Sciatic nerve (tissue), 2 donors: ENCODE measurements at regions not wholly inside any gene's neighbourhood (a gene's known extent, or its start where the extent isn't known, plus 50 kb on each side); places are given as distances from the start of the nearest gene placed in this dataset.
A peak's percentile ranks its signal among the peaks of the same experiment; 100 is the strongest.

ENCODE experiments used
- ATAC-seq: fragments of 200-7000 bp; cut with Tn5 transposase; one replicate; pipeline ENCODE4 v1.9.1; 2020; ENCODE audit warnings: mild to moderate bottlenecking, moderate library complexity
- DNase-seq: peaks from one replicate; pipeline ENCODE4 v3.0.0-alpha.2; 2020; ENCODE audit warnings: low spot score
- intact Hi-C: fragments of 100-400 bp; cut with DNase I; formaldehyde crosslinking; loops from one replicate; pipeline ENCODE4 v1.14.2; 2022
- donor health status: DM: no; HTN: no; CAD: no.
- donor health status: DM: no; HTN: no; CAD: no.

DNA sequence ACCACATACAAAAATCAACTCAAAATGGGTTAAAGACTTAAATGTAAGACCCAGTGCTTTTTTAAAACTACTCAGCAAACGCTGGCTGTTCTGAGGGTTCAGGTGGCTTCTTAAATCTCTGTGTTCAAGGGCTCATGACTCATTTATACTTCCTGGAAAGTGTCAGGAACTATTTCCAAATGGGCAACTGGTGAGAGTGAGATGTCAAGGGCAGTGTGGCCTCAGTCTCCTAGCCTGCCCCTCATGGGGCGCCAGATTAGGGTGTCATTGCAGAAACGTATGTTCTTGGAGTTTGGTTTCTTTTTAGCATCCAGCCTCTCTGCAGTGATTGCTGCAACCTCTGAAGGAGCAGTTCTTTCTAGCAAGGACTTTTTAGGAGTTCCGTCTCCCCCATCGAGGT lies 485.4 kb downstream of the TNS1 start:
- ATAC-seq (no peak), DNase-seq (no peak)
- intact Hi-C loops, result no loop called here

DNA sequence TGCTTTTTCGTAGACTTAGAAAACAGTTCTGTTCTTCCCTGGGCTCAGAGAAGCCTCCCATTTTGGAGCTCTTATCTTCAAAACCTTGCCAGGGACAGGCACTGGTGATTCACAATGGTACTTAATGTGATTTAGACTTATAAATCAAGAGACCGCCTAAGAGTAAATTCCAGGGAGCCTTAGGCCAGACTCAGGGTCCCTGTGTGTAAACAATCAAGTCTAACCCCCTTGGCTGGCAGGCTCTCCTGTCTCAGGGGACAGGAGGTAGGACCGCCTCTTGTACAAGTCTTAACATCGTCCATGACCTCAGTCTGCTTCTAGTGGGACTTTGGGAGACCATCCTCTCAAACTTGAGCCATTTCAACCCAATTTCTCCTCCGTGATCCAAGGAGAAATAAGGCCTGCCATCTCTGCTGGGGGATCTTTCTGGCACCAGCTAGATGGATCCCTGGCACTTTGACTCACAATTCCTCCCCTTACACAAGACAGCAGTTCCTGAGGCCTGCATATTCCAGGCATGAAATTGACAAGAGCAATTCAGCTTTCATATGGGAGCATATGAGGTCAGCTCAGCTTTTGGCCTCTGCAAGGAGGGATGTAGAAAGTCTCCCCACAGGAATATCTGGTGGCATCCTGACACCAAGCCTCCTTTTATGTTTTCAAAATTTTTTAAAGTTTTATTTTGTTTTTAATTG lies 487.0 kb downstream of the TNS1 start:
- intact Hi-C loops, result no loop called here
- ATAC-seq (peak; percentile 59), DNase-seq (no peak)

DNA sequence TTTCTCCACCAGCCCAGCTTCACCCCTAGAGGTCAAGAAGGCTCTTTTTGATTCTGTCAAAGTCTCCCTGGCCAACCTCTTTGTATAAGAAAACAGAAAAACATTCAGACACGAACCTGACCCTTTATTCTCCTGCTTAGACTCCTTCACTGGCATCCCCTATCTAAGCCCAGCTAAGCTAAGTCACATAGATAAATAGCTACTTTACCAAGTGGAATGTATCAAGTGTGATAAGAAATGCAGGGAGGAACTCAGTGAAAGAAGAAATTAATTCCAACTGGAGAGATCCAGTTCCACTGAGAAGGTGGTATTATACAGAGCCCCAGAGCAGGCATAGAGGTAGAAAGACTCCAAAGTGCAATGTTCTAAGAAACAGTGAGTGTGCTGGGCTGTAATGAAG lies 489.5 kb downstream of the TNS1 start:
- no peak for ATAC-seq
- intact Hi-C loops, result no loop called here
- DNase-seq, result no peak

DNA sequence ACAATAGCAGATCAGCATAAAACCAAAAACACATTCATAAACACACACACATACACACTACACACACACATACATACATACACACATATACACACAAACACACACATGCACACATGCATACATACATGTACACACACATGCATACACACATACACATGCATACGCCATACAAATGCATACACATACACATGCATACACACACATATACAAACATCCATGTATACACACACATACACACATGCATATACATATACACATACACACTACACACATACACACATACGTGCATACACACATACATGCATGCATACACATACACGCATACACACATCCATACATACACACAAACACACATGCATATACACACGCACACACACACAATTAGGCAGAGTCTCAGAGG lies 490.1 kb downstream of the TNS1 start:
- no peak for DNase-seq
- ATAC-seq, result no peak
- intact Hi-C loops, result no loop called here

DNA sequence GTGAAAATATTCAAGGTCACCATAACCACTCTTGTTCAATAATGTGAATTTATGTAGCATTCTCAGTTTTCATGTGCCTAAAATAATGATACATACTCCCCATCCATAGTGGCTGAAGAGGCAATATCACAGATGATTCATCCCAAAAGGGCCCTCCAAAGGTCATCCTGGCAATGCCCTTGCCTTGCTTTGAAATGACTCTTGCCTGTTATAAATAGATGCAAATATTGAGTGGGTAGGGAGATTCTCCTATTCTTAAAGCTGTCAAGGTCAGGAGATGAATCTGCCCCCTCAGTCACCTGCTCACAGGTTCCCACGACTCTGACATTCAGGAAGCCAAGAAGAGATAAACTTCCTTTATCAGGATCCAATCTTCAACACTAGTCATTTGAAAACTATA lies 490.5 kb downstream of the TNS1 start:
- no peak for ATAC-seq
- intact Hi-C loops, result no loop called here
- DNase-seq, result no peak

DNA sequence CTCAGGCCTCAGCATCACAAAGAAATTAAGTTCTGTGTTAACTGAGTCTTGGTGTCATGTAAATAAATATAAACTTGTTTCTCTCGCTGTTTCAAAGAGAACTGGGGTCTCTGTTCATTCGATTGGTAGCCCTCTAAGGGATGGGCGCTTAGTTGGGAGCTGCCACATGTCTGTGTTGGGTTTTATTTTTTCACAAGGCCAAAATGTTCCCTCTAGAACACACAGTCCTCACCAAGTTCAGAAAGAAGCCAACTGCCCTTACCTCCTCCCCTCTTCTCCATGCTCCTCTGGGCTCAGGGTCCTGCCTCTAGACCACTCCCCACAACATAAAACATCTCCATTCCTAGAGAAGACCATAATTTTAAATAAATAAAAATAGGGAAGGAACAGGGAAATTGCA lies 490.9 kb downstream of the TNS1 start:
- DNase-seq, result no peak
- intact Hi-C loops, result no loop called here
- ATAC-seq, result no peak

DNA sequence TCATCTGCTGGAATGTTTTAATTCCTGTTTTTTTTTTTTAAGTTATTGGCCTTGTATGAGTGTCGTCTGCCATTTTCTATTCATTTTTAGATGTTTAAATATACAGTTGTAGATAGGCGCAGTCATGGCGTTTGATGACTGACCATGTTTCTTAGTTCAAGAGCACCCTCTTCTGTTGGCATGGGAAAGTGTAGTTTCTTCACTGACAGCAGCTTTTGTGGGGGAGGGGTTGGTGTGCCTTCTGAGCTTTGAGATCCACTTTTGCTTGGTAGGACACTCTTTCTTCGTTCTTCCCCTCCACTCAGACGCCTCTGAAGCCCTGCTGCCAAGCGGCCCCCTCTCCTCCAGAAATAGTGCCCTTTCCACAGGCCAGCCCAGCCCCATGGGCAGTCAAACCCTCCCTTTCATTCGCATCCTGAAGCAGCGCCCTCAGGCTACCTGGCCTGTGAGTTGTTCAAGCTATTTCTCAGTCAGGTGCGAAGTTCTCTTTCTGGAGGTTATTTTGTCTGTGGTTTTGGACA lies 492.0 kb downstream of the TNS1 start:
- DNase-seq, result peak; percentile 78
- peak; percentile 91 for ATAC-seq
- intact Hi-C loops, result no loop called here

DNA sequence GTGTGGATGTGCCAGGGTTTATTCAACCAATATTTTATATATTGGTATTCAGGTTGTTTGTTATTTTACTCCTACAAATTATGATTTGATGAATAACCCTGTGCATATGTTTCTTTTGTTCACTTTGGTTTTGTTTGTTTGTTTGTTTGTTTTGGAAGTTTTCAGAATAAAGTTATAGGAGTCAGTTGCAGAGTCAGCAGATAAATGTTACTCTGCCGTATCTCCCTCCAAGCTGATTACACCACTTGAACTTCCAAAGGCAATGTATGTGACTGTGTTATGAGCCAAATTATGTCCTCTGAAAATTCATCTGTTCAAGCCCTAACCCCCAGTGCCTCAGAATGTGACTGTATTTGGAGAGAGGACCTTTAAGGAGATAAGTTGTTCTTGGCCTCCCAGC lies 497.5 kb downstream of the TNS1 start:
- intact Hi-C loops, result no loop called here
- DNase-seq (no peak), ATAC-seq (no peak)

DNA sequence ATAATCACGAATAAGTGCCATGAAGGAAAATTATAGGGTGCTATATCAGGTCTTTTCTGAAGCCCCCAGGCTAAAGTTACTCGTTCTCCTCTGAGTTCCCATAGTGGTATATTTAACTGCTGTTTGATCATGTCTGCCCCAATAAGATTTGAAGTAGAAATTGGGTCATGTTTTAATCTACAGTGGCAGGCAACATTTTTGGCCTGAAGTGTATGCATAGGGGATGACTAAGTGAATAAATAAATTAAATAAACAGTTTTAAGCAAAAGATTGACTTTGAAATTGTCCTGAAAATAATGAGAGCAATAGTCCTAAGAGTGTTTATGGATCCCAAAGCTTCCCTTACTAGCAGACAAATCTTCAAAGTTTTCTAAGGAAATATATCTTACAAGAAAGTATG lies 500.9 kb downstream of the TNS1 start:
- intact Hi-C loops, result no loop called here
- DNase-seq (no peak), ATAC-seq (no peak)

DNA sequence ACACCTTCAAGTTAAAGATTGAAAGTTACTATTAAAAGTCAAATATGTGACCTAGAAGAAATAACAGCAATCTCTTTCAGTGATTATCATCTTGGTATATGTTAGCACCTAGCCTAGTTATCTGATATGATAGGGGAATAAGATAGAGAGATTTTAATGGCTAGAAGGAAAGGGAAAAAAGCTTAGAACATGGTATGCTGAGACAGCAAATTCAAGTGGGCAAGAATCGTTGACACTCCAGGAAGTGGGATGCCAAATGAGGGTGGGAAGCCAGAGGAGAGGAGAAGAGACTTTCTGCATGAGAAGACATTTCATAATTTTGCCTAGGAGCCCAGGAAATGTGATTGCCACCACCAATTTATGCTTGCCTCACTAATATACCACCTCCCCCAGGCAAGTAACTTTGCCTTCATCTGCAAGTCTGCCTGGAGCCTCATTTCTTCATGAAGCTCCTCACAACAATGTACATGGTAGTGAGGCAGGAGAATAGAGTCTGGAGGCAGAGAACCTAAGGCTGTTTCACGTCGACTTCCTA lies 504.9 kb downstream of the TNS1 start:
- intact Hi-C loops, result no loop called here
- no peak for DNase-seq
- ATAC-seq, result no peak

DNA sequence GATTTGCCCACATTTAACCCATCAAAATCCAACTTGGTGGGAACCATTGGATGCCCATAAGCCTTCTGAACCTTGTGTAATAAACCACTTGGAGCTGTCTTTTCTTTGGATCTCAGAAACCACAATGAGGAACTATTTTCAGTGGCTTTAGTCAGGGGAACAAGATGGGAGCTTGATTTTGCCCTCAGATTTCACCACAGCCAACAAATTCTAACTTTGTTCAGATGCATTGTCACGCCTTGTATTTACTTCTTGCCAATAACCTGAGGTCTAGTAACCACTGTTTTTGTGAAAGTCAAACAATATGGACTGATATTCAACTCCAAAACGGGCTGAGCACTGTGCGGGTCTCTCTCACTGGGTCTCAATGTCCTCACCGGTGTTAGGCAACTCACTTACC lies 508.2 kb downstream of the TNS1 start:
- DNase-seq (no peak), ATAC-seq (no peak)
- intact Hi-C loops, result no loop called here

DNA sequence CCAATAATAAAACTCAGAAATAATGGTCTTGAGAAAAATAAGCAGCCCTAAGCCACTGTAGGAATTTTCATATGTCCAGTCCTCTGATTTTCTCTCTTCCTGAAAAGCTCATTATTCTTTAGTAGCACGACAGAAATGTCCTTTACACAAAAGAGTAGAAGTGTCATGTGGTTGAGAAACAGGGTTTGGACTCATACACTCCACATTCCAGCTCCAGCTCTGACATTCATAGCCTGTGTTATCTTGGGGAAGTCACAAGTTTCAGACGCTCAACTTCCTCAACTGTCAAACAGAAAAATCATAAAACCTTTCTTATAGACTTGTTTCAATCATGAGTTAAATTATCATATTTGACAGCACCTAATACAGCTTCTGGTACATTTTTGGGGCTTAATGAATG lies 511.5 kb downstream of the TNS1 start:
- ATAC-seq, result no peak
- no peak for DNase-seq
- intact Hi-C loops, result no loop called here

DNA sequence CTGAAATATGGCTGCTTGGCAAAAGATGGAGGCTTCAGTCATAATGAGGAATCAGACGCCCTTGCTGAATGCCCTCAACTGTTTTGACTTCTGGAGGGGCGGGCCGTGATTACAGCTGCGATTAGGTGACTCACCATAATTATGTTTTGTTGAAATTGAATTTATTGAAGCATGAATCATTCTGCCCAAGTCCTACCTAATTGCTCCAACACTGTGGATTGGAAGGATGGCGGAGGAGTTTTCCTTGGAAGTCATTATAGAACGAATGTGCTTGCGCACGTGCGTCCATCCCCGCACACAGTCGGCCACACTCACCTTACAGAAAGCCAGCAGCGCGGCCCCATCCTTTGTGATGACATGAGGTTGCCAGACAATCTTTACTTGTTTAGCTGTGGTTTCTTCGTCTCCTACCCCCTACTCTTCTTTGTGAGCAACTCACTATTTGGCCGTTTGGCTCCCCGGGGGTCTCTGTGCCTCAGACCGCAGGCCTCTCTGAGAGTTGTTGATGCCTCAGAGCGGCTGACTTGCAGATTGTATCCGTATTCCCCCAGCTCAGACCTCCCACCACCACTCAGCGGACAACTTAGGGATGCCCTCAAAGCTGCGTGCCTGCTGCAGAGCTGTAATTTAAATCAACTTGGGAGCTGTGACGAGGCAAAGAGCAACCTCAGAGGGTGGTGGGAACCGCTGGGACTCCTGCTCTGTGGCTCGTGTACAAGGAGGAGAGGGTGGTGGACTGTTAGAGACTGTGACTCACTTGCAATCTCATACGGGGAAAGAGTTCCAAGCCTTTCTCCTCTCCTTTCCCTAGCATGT lies 513.4 kb downstream of the TNS1 start:
- ATAC-seq (peak; percentile 10), DNase-seq (no peak)
- intact Hi-C loops, result no loop called here

DNA sequence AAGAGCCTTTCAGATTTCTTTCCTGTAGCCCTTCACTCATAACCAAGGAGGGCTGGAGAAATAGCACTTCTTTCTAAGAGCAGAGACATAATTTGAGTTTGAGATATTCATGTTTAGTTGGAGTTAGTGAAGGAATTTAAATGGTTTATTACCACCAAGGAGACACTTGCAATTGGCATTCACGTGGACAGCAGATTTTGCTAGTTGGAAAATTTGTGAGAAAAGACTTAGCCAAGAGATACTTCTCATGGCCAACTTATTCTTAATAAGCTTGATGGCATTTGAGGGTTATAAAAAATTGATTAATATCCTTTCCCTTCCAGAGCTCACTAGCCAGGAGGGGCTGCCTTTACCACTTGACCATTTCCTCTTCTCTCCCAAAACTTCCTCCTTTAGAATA lies 518.7 kb downstream of the TNS1 start:
- ATAC-seq (no peak), DNase-seq (no peak)
- intact Hi-C loops, result no loop called here

DNA sequence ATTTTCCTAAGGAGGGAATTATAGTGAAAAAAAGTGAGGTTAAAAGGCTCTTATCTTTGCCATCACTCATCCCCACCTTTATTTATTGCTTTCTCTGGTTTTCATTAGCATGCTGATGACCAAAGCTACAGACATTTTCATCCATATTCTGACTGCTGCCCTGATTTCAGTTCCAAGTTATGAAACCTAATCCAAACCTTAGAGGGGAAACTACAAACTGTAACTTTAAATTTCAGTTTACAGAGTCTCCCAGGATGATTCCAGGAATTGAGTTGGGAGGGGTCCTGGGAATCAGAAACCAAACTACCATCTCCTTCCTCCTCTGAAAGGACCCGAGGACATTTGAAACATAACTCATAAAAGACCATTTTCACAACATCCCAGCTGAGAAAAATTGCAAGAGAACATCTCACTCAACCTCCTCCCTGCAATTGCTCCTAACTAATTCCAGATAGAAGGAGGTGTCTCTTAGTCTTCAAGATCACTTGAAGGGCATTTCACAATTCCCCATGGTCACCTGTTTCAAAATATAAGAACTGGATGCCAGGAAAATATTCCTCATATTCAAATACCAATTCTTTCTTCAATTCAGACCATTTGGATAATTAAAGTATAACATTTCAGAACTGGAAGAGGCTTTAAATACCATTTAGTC lies 520.6 kb downstream of the TNS1 start:
- intact Hi-C loops, result no loop called here
- DNase-seq (no peak), ATAC-seq (peak; percentile 93)

DNA sequence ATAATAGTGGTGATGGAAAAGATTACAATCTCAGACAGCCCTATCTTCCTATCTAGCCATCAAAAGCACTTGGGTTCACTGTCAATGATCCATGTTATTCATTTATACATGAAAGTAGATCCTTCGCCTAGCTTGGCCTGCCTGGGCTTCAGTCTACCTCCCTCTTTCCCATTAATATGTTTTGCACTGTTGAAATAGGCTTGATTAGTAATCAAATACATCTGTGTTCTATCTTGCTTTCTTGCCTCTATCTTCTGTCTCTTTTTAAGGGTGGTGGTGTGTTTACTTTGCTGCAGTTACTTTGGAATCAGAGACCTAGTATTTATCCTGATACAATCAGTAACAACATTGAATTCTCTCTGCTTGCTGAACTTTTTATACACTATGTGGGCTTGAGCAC lies 521.2 kb downstream of the TNS1 start:
- intact Hi-C loops, result no loop called here
- ATAC-seq, result peak; percentile 50
- no peak for DNase-seq

DNA sequence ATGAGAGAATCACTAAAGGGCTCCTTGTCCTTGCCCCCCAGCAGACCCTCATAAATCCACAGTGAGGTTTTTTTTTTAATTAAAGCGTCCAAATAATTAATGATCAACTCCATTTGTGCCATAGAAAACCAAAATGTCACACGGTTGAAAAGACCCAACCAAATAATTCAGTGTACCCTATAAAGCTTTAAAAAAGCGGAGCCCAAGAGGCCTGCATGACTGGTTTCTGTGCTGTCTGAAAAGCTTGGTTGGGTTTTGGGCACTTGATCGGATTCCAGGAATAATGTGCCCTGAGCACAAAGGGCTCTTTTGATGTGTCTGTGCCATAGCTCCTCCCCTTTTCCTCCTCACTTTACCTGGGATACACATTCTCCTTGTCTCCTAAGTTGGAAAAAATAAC lies 523.2 kb downstream of the TNS1 start:
- intact Hi-C loops, result no loop called here
- ATAC-seq (no peak), DNase-seq (no peak)

DNA sequence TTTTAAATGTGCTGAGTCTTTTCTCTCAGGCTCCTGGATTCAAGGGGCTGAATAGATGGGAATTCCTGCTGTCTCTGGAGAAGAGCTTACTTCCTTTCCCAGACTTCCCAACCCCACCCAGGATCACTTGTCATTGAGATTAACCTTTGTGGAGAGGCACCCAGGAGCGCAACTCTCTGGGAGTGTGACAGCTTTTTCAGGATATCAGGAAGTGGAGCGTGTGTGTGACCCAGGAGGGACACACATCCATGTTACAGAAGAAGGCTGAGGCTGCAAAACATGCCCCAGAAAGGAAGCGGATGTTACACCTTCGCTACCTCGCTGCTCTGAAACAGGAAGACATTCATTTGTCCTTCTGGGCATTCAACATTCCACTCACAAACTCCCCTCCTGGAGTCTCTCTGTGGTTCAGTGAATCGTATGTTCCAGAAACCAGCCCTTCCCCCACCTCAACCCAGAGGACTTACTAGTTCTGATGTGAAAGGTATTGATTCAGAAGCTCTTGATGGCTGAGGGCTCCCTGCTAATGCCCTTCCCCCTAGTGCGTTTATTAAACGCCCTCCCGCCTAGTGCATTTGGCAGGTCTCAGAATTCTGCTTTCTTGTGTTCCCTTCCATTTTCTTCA lies 523.9 kb downstream of the TNS1 start:
- no peak for DNase-seq
- ATAC-seq, result no peak
- intact Hi-C loops, result no loop called here

DNA sequence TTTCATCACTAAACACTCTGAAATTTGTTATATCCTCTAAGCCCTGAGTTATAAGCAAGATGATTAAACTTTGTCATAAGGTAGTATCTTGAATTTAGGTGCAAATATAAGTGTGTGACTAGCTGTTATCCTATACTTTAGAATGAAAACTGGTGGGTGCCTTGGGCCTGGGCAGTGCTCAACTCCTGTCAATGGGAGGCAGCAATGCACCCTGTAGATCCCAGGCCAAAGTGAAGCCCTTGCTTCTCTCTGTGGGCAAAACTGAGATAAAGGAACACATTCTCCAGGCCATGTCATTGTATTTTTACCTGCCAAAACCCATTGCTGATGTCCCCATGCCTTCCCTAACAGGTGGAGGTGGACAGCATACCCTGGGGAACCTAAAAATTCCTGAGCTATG lies 525.2 kb downstream of the TNS1 start:
- no peak for ATAC-seq
- no peak for DNase-seq
- intact Hi-C loops, result no loop called here

DNA sequence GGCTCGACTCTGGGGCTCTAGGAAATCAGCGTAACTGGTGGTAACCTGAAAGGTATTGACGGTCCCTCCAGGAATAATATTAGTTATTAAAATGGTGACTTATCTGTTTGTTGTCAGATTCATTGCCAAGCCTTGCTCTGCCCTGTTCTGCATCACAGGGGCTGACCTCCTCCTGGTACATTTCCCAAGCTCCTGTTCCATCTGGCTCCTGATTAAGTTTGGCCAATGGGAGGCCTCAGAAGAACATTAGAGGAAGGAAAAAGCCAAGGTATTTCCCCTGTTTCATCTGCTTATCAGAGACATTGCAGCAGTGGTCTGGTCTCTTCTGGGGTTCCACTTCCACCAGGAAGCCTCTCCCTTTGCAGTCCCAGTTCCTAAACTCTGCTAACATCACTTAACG lies 527.0 kb downstream of the TNS1 start:
- no peak for ATAC-seq
- intact Hi-C loops, result no loop called here
- DNase-seq, result no peak
